GM21526 (cell line): ENCODE measurements at regions not wholly inside any gene's neighbourhood (a gene's known extent, or its start where the extent isn't known, plus 50 kb on each side); places are given as distances from the start of the nearest gene placed in this dataset.
A peak's percentile ranks its signal among the peaks of the same experiment; 100 is the strongest.
"Not testable (repeated sequence)": the region's sequence is repeated elsewhere in the genome, so short reads cannot be mapped to it uniquely, and the experiment has no call there.

Source experiments
- ATAC-seq: cut with Tn5 transposase; IDR thresholded peaks from one replicate; pipeline ENCODE4 v1.9.1; 2021; ENCODE audit warnings: moderate library complexity; ENCODE audit not compliant: unreplicated experiment, low FRiP score

DNA sequence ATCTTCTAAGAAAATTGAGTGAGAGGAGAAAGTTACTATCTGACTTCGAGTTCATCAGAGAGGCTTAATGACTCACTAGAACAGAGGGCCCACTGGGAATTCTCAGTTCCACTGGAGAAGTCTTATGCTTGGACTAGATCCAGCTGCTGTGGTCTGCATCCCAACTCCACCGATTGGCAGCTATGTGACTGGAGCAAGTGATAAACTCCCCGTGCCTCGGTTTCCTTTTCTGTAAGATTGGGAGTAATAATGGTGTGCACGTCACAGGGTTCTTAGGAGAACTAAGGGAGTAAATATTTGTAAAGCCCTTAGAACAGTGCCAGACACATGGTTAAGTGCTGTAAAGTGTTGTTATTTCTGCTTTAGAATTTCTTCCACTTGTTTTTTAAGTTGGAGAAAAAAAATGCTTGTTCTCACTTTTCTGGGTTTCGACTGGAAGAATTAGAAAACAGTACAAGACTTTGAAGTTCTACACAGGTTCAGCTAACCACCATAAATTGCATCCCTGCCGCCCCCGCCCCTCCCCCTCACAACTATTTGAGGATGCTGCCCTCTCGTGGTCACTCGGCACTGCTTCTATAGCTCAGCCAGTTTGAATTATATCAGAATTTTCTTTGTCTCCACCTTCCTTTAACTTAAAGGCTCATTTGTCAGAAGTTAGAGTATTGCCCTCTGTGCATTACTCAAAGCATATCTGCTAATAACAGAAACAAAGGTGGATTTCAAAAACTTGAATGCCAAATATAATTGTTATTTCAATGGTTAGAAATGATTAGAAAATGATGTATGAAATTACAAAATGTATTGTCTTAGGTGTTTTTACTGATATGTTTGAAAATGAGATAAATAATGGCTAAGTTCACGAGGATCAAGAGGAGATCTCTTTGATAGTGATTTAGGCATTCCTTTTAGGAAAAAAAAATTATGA, 95.0 kb upstream of the IFNGR1 start:
- no peak for ATAC-seq

DNA sequence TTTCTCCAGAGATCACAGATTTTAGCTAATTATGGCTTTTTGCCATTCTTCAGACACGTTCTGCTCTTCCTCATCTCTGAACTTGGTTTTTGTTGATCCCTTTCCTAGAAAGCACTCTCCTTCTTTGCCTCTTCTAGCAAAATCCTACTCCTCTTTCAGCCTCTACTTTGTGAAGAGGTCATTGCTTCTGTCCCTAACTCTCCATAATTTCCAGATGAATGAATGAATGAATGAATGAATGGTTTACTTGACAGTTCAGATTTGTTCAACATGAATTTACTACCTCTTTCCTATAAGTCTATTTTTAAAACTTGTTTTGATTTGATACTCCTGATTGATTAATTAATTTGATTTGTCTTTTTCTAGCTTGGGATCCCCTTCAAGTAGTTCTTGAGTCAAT, 94.0 kb upstream of the IFNGR1 start:
- ATAC-seq = no peak

DNA sequence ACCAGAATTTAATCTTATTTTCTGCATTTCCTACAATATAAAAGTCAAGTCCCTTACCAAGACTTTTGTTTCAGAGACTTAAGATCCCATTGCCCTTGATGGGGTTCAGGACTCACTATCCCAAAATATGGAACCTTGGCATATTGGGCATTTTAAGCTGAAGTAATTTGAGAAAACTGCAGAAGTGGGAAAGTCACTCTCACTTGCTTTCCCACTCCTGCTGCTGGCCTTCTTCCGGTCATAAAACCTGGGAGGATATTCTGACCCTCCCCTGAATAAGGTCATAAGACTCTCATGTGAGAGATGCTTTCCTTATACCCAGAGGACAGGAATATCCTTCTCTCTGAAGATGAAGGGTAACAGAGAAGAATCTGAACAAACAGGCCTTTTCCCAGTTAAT, 92.8 kb upstream of the IFNGR1 start:
- ATAC-seq = no peak

DNA sequence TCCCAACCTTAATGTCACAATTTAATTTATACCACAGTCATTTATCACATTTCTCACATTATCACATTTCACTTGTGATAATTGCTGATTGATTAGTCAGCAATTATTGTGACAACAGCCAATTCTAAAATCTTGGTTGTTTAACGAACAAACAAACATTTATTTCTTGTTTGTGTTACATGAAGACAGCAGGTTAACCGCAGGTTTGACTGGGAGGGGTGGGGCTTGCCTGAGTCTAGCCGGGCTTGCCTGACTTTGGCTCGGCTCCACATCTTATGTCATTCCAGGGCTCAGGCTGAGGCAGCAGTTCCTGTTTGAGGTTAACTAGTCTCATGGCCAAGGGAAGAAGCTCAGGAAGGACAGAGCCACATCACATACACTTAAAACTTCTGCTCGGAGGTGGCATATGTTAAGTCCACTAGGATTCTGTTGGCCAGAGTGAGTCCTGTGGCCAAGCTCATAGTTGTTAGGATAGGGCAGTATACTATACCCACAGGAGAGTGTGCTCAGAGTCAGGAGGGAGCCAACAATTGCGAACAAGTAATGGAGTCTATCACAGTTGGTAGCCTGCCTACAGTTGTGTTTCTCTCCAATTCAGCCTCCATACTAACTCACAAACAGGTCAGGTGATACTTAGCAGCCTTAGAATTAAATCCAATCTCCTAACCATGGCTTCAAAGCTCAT, 90.0 kb upstream of the IFNGR1 start:
- no peak for ATAC-seq

DNA sequence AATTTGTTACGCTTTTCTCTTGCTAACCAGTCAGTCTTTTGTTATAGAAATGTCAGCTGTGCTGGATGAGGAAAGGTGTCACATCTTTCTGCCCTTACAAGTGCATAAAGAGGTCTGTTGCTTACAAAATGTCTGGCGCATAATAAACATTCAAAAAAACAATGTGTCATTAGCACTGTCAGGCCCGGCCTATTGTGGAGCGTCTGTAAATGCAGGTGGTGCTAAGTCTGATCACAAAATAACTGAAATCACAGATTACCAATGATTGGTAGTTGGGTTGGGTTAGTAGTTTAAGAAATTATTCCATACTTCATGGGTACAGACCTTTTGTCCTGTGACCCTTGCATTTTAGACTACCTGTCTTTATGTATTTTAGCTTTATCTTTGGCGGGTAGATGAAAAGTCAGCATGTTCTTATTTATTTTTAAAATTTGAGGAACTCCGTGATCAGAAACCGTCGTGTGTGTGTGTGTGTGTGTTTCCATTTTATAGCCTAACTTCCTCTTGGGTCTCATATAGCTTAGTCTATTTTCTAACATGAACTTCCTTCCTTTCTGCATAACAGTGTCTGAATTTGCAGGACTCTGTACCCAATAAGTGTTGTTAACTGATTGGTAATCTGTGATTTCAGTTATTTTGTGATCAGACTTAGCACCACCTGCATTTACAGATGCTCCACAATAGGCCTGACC, 88.1 kb upstream of the IFNGR1 start:
- ATAC-seq = no peak

DNA sequence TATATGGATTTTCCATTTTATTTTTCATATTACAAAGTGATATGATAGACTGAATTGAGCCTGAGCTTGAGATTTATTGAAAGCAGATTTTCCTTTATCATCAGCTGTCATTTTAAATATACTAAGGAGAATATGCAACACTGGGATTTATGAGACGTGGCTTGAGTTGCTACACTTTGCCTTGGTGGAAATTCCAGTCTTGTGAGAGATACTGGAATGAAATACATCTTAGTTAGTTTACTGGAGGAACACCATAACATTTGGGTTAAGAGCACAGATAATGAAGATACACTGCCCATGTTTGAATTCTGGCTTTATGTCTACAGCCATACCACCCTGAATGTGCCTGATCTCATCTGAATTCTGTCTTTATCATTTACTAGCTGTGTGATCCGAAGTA, 86.5 kb upstream of the IFNGR1 start:
- ATAC-seq = no peak

DNA sequence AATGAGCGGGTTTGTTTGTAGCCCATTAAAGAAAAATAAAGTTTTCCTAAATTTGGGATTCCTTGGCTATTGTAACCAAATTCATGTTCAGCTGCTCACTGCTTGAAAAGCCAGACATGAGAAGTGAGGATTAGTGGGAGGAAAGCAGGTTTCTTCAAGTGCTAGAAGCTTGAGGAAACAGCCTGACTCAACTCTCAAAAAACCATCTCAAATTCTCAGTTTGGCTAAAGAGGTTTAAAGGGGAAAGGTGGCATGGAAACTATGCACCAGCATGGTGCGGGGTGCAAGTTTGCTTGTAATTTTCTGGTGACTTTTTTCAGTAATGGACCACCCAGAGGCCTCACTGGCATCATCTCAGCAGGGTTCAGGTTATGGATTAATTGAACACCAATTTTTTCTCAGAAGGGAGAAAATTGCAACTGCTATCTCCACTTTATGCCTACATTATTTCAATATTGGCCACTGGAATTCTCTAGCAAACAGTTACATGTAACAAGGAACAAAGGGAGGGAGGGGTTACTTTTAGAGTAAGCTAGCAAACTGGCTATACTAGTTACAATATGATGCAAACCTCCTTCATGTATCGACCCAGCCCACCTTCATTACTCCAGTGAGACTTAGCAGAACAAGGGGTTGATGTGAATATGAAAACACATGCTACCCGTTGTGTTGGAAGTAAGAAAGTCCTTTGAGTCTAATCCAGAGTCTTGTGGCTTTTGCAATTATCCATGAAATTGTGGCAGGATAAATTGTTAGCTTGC, 85.0 kb upstream of the IFNGR1 start:
- no peak for ATAC-seq

DNA sequence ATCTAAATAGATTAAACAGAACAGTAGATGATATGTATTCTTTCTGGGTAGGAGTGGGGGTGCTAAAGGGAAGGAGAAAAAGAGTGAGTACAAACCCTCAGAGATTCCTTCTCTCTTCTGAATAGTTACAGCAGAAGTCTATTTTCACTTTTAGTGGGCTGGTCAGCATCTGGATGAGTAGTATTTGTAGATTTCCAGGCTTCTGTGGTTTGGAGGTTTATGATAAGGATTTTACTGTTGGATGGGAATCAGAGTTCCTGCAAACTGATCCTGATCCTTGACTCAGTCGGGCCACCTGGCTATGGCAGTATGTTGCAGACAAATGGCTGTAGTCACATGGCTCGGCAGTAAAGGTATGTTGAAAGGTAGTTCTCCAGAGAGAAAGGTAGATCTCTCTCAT, 84.3 kb upstream of the IFNGR1 start:
- ATAC-seq = no peak

DNA sequence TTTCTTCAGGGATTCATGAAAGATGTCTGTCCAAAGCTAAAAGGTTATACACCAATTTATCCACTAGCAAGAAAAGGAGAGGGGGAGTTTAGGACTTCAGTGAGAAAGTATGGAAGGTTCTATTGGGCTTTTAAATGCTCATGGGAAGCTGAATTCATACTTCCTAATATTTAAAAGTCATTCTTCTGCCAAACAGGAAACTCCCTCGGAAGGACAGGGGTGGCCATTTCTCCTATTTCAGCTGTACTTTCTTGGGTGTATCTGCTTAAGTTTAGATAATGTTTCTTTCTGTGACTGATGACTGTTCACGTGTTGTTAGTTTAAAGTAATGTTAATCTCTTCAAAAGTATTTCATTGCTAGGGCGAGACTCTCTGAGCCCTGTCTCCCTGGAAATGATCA, 80.5 kb upstream of the IFNGR1 start:
- no peak for ATAC-seq

DNA sequence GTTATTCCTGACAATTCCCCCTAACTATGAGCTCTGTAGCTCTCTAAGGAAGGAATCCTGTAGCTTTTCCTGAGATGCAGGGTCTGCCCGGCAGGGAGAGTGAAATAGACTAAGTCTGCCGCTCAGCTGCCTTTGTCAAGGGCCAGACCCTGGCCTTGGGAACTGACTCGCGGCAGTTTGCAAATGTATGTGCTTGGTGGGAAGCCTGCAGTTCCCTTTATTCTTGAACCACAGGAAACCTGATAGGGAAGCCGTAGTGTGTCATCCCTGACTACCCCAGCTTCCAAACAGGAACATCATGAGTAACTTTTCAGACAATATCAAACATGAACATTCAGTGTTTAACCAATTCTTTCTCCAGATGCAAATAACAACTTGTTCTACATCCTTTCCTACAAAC, 78.7 kb upstream of the IFNGR1 start:
- ATAC-seq = no peak

DNA sequence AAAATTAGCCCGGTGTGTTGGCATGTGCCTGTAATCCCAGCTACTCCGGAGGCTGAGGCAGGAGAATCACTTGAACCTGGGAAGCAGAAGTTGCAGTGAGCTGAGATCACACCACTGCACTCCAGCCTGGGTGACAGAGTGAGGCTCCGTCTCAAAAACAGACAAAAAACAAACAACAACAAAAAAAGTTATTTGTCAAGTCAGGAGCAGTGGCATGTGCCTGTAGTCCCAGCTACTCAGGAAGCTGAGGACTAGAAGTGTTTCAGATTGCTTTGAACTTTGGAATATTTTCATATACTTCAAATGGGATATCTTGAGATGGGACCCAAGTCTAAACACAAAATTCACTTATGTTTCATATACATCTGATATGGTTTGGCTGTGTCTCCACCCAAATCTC, 73.1 kb upstream of the IFNGR1 start:
- not testable (repeated sequence) for ATAC-seq

DNA sequence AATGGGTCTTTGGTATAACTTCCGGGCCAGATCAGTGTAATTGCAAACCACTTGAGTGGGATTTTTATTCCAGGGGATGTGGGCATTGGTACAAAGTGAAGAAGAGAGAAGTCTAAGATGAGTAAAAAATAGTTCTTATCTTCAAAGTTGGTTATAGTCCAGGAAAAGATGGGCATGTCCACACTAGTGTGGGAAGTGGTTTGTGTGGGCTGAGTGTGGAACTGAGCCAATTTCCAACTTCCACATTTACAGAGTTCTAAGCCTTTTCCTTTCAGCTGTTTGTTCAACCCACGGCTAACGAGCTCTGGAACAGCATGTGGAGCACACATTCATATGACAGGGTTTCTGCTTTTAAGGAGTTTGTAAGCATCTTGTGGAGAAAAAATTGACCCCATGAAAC, 72.3 kb upstream of the IFNGR1 start:
- no peak for ATAC-seq

DNA sequence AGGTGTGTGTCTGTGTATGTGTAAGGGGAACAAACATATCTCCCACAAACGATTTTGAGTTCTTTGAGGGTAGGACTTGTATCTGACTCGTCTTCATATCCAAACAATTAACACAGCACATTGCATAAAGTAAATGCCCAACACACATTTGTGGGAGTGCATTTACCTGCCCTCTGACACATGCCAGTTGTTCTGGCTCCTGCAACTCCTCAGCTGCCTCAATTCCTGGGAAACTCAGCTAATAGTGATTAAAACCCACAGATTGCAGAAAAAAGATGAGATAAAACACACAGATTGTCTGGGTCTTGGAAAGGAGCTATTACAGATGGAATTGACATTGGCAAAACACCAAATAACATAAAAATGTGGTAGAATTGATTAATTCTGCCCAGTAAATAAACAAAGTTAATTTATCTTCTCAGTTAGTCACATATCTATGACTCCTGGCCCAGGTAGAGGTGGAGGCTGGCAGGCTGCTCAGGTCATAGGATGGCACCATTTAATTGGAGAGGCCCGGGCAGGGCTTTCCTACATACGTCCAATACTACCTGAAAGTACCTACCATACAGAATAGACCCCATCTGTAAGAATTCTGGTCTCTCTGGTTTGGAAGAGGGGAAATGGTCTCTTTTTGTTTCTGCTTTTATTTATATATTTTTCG, 71.5 kb upstream of the IFNGR1 start:
- no peak for ATAC-seq

DNA sequence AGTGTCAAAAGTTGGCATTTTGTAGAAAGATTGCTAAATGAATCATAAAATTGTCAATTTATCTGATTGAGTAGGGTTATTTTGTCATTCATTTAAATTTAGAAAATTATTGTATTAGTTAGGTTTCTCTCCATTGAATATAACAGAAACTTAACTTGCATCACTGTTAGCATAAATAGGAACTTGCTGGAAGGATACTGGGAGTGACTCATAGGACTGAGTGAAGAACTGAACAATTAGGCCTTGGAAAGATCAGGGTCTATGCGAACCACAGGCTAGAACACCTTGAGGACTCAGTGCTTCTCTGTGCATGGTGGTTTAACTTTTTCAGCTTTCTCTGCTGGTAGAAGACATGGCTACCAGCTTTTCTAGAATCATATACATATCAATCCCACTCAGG, 67.7 kb upstream of the IFNGR1 start:
- no peak for ATAC-seq

DNA sequence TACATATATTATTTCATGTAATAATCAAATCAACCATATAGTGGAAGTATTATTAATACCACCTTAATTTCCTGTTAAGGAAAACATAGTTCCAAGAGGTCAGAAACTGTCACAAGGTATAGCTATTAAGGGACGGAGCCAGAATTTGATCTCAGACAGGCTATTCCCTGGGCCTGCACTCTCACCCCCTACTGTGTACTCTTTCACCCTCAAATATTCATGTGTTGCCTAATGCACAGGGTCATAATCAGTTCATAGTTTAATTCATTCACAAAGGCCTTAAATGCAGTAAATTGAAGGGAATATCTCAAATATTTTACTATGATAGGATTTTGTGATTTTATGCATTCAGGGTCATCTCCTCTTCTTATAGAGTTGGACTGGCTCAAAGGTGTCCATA, 67.2 kb upstream of the IFNGR1 start:
- no peak for ATAC-seq

DNA sequence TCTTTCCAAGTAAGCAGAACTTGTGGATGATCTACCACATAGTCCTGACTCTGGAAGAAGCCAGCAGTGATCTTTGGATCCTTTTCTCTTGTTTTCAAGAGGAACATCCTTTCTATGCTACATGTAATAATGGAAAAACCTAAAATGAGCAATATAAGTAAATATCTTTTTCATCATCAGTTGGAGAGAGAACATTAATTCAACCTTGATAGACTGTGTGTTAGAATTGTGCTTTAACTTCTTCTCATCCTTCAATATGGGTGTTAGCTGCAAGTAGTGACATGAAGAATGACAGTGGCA, 65.6 kb upstream of the IFNGR1 start:
- no peak for ATAC-seq

DNA sequence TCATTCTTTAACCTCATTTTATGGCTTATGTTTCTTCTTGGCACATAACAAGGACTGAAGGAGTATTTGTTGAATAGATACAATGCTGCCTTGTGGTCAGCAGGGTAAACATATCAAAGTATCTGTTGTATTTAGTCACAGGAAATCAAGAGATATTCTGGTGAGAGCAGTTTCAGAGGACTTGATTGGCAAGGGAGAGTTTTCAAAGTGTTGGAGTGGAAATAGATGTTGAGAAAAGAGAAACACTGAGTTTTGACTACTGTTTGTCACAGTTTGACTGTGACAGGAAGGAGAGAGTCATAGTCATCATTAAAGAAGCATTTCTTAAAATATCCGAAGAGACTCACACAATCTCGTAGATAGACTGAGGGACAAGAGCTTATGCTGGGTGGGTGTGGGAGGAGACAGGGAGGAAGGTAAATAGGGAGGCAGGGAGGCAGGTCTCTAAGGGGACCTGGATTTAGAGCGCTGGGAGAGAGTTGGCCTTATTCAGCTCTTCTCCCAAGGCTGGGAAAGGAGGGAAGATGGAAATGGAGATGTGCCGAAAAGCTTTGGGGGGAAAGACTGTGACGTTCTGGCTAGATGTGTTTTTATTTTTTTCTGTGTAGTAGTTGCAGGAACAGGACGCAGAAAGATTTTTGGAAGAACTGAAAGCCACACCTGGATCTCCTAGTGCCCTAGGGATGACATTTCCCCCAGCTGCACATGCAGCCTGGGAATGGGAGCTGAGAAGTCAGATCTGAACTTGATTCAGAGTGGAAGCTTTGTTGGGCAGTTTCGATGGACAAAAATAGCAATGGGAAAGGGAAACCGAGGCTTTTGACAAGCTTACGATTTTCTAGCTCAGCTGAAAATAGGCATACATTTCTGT, 65.0 kb upstream of the IFNGR1 start:
- ATAC-seq = peak; percentile 57

DNA sequence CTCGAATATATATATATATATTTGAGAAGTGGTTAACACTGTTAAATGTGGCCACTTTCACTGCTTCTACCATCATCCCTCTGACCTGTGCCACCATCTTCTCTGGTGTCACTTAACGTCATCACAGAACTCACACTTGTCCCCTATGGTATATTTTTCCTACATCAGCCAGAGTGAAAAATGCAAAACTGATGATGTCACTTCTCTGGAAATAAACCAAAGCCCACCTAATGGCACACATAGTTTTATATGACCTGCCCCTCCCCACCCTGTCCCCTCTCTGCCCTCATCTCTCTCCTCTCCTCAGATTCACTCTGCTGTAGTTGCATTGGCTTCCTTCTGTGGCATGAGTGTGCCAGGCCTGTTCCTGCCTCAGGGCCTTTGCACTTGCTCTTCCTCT, 63.9 kb upstream of the IFNGR1 start:
- ATAC-seq = no peak

DNA sequence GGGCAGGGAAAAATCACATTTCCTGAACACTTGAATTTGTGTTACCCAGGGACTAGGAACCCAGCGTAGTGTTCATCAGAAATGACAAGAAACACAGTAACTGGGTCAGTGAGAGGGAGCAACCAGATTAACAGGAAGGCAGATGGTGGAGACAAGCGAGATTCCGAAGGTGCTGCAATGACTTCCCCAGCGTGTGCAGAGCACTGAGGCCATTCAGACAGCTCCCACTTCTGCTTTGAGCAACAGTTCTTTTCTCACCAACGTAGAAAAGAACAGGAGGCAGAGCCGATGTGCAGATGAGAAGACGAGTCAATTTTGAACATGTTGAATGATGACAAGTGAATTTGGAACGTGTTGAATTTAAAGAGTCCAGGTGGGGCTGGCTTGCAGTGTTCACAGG, 63.1 kb upstream of the IFNGR1 start:
- ATAC-seq = no peak
